GM19328 (cell line): ENCODE measurements at regions not wholly inside any gene's neighbourhood (a gene's known extent, or its start where the extent isn't known, plus 50 kb on each side); places are given as distances from the start of the nearest gene placed in this dataset.

ENCODE experiments used
- ATAC-seq: cut with Tn5 transposase; IDR thresholded peaks from one replicate; pipeline ENCODE4 v1.9.1; 2021; ENCODE audit warnings: mild to moderate bottlenecking, moderate library complexity; ENCODE audit not compliant: unreplicated experiment

- ATAC-seq, result no peak
These were observed 554.4 kb downstream of the INHBA start for GRCh38 chr7:41148521-41148951.

- ATAC-seq, result no peak
These were observed 555.0 kb downstream of the INHBA start for GRCh38 chr7:41147606-41148485.

DNA sequence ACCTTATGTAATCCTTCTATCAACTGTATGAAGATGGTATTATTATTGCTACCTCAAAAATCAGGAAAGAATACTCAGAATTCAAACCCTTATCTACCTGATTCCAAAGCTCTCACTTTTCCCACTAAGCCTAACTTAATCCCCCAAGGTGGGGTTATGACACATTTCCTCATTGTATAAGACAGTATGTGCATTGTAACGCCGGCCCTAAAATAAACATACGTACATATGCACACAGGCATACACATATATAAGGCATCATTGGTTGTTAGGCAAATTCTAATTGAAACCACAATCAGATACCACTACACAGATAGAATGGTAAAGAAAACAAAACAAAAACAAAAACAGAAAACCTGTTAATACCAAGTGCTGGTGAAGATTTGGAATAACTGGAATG, 556.5 kb downstream of the INHBA start:
- ATAC-seq, result no peak

DNA sequence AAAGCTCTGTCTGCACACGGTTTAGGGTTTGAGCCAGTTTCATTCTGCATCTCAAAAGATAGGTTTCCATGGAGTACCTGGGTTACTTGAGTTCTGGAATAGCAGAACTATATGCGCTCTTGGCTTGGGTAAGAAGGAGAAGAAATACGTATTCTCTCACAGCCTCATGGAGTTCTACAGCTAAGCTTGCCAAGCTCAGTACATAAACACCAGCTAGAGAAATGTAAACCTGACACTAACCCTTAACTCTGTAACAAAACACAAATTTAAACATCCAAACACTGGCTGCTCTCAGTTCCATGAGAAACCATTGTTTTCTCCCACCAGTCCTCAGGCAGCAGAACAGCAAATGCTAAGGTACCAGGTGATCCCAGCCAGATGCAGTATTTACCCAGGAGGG, 557.2 kb downstream of the INHBA start:
- no peak for ATAC-seq

GRCh38 chr7:41142904-41143473, 559.9 kb downstream of the INHBA start:
- ATAC-seq, result no peak

DNA sequence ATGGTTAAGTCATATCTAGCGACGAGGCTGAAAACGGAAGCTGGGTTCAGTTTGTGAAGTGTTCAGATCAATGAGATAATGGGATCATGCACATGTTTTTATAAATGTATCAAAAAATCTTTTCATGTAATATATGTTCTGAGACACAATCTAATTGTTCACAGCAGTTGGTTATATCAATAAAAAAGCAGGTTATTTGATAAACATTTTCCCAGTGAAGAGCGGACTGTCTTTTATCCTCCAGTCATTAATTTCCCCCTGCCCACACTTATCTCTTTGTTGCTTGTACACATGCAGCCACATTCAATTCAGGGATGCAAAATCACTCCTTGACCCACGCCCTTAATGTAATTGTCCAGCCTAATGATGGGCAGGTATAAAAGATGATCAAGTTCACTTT, 563.1 kb downstream of the INHBA start:
- ATAC-seq, result no peak

DNA sequence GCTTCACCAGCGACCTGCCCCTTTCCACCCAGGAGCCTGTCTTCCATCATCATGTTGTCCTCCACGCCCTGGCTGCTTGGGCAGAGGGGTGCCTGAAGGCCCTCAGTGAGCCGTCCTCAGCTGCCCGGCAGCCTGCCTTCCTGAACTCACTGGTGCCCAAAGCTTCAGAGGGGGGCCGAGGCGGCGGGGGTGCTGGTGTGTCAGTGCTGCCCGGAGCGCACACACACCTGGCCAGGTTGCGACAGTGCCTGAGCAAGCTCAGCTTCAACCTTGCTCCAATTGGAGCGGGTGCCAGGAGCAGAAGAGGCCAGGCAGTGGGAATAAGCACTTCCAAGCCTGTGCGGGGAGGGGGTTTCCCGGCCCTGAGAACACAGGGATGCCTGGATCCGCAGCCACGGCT, 566.3 kb downstream of the INHBA start:
- no peak for ATAC-seq

GRCh38 chr7:41135511-41135910, 567.4 kb downstream of the INHBA start:
- ATAC-seq, result no peak

GRCh38 chr7:41134300-41135255, 568.3 kb downstream of the INHBA start:
- peak; percentile 90 for ATAC-seq

- peak; percentile 22 for ATAC-seq
These were observed 569.1 kb downstream of the INHBA start for GRCh38 chr7:41133690-41134299.

DNA sequence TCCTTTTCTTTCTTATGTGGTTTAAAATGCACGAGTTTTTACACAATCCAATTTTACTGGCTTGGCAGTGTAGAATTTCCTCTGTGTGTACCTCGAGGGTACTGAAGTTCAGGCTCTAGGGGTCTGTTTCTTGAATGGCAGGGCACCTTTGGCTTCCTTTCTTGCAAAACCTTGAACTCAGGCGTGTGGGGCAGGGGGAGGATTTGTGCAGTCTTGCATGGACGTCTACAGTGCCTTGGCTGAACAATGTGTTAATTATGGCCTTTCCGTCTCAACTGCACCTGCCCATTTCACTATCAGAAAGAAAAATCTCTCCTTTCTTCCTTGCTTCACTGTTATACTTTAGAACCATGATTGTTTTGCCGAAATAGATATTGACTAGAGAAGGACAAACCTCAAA, 570.9 kb downstream of the INHBA start:
- no peak for ATAC-seq

GRCh38 chr7:41130561-41131236, 572.2 kb downstream of the INHBA start:
- no peak for ATAC-seq

DNA sequence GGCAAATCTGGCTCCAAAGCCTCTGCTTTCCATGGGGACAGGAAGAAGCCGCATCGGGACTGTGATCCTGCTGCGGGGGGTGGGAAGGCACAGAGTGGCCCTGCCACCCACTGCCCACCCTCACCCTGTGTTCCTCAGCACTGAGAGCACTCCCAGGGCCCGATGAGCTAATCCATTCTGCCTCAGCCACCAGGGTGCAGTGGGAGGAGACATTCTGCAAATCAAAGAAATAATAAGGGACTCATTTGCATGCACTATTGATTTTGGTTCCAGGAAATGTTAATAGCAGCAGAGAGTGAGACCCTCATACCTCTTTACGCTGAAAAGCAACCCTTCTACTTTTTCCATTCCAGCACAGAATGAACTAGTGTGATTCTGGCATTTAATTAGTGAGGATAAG, 572.8 kb downstream of the INHBA start:
- no peak for ATAC-seq

DNA sequence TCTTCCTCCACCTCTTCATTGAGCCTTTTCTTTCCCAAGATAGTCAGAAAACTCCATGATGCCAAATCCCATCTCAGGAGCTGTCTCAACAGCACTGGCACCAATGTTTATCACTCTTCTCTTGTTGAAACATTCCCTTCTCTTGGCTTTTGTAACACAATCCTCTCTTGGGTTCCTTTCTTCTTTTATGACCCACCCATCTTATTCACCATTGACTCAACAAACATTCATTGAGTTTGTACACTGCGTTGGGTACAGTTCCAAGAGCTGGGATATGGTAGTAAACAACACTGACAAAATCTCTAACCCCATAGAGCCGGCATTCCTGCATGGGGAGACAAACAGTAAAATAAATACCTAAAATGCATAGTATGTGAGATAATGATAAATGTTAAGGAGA, 577.5 kb downstream of the INHBA start:
- no peak for ATAC-seq

- no peak for ATAC-seq
These were observed 580.5 kb downstream of the INHBA start for GRCh38 chr7:41122256-41122987.

- ATAC-seq, result no peak
These were observed 581.7 kb downstream of the INHBA start for GRCh38 chr7:41121228-41121627.

DNA sequence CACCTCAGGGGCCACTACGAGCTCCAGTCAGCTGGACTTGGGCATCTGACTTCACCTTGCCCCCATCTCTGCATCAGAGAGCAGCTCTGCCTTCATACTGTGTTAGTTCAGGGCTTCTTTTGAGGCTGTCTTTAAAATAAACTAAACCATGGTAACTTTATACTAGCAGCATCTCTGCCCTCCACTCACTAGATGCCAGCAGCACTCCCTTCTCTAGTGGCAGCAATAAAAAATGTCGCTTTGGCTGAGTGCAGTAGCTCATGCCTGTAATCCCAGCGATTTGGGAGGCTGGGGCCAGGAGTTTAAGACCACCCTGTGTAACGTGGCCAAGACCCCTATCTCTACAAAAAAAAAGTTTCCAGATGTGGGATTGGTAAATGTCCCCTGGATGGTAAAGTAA, 584.4 kb downstream of the INHBA start:
- no peak for ATAC-seq

GRCh38 chr7:41117431-41117830, 585.5 kb downstream of the INHBA start:
- ATAC-seq, result no peak

GRCh38 chr7:41116817-41117216, 586.1 kb downstream of the INHBA start:
- no peak for ATAC-seq

DNA sequence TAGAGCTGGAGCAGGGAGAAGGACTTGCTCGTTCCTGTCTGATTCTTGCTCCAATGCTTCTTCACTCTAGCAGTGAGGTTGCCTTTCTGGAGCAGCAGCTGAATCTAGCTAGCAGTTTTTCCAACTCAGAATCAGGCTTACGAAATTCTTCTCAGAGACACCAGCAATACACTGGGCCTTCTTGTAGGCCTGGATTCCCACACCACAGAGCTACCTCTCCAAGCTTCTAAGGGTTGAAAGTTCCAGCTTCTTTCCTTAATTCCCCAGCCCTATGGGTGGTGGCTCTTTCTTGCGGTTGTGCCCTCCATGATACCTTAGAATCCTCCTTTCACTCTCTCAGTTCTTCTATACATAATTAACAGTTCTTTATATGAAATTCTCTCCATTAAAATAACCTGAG, 586.6 kb downstream of the INHBA start:
- no peak for ATAC-seq
